Endothelial cell of umbilical vein (primary cell): ENCODE measurements at regions not wholly inside any gene's neighbourhood (a gene's known extent, or its start where the extent isn't known, plus 50 kb on each side); places are given as distances from the start of the nearest gene placed in this dataset.
A peak's percentile ranks its signal among the peaks of the same experiment; 100 is the strongest.

Experiments used
- BruUV-seq: library from RNA; stranded (reverse); fragments of 400-500 nt; replicated peaks from 2 replicates; lab custom pipeline; 2021; lab: Mats Ljungman, UMichigan
- CTCF ChIA-PET: fragments of 300-600, 350-600 bp; sonication (Branson Sonifier 250); formaldehyde crosslinking; loops from one replicate; lab custom pipeline; 2021; ENCODE audit warnings: antibody characterized with exemption, inconsistent platforms; lab: Charles Lee
- POLR2A ChIA-PET: fragments of 300-600, 350-600 bp; sonication (Branson Sonifier 250); formaldehyde crosslinking; loops from one replicate; lab custom pipeline; 2021; ENCODE audit warnings: antibody characterized with exemption, inconsistent platforms; lab: Charles Lee
- DNase-seq: peaks from one replicate; pipeline ENCODE4 v3.0.0-alpha.2; 2011; ENCODE audit warnings: low read depth, low spot score
- FAIRE-seq: peaks from 2 replicates; lab custom pipeline; 2011; peaks lifted over from hg19 to GRCh38; lab: Jason Lieb, UNC
- H2AFZ ChIP-seq: 2 replicates; pipeline ENCODE4 v1.6.0; 2012; ENCODE audit warnings: low read depth, low read length, control low read depth, inconsistent platforms
- H3K27ac ChIP-seq: 2 replicates; pipeline ENCODE4 v1.5.1; 2011; ENCODE audit warnings: low read depth, mild to moderate bottlenecking, control low read depth, low read length, moderate library complexity; ENCODE audit not compliant: insufficient read depth
- H3K27me3 ChIP-seq, 2 experiments: 2 replicates each; pipeline versions ENCODE4 v1.6.0 to v1.6.1; 2011; ENCODE audit warnings: low read length in 2 of 2, mixed read lengths in 1 of 2; ENCODE audit not compliant: control insufficient read depth in 2 of 2, insufficient read depth in 2 of 2
- H3K36me3 ChIP-seq, 2 experiments: 2 replicates in 1 of 2; 3 replicates in 1 of 2; pipeline ENCODE4 v1.5.1; 2011; ENCODE audit warnings: low read length in 2 of 2, mild to moderate bottlenecking in 1 of 2, moderate library complexity in 1 of 2; ENCODE audit not compliant: control insufficient read depth in 2 of 2, insufficient read depth in 2 of 2; ENCODE audit errors: extremely low read depth in 1 of 2
- H3K4me1 ChIP-seq: 3 replicates; pipeline ENCODE4 v1.5.1; 2011; ENCODE audit warnings: mild to moderate bottlenecking, low read length; ENCODE audit not compliant: control insufficient read depth, insufficient read depth; ENCODE audit errors: extremely low read depth
- H3K4me2 ChIP-seq: 2 replicates; pipeline ENCODE4 v1.6.1; 2011; ENCODE audit warnings: low read length, control low read depth, mixed read lengths; ENCODE audit not compliant: insufficient read depth
- H3K4me3 ChIP-seq, 3 experiments: fragments of 200-600 bp in 1 of 3; sonication (generic), shearing (Covaris generic) in 1 of 3; replicated peaks in 1 of 3; 2 replicates each; pipeline ENCODE4 v1.5.1; 2011 to 2016; ENCODE audit warnings: control low read depth in 3 of 3, low read length in 3 of 3, mild to moderate bottlenecking in 2 of 3, inconsistent platforms in 1 of 3, low read depth in 1 of 3, moderate library complexity in 1 of 3; ENCODE audit not compliant: insufficient read depth in 1 of 3
- H3K79me2 ChIP-seq: 2 replicates; pipeline ENCODE4 v1.6.0; 2012; ENCODE audit warnings: low read length, inconsistent platforms; ENCODE audit not compliant: control insufficient read depth, insufficient read depth
- H3K9ac ChIP-seq: replicated peaks from 2 replicates; pipeline ENCODE3; 2011; ENCODE audit warnings: low read length, control low read depth; ENCODE audit not compliant: insufficient read depth; ENCODE audit errors: extremely low read depth
- H3K9me1 ChIP-seq: replicated peaks from 3 replicates; pipeline ENCODE4 v1.6.0; 2011; ENCODE audit warnings: mild to moderate bottlenecking, low read length; ENCODE audit not compliant: control insufficient read depth, insufficient read depth; ENCODE audit errors: extremely low read depth
- H3K9me3 ChIP-seq: replicated peaks from 2 replicates; pipeline ENCODE4 v1.5.1; 2012; ENCODE audit warnings: low read length, inconsistent platforms; ENCODE audit not compliant: control insufficient read depth, insufficient read depth
- H4K20me1 ChIP-seq: replicated peaks from 2 replicates; pipeline ENCODE3; 2011; ENCODE audit warnings: mild to moderate bottlenecking, low read length; ENCODE audit not compliant: control insufficient read depth, insufficient read depth; ENCODE audit errors: extremely low read depth
- CTCF ChIP-seq, 2 donors: IDR thresholded peaks; 1 replicate in 1 of 2; 2 replicates in 1 of 2; pipeline ENCODE4 v1.5.1; 2011; ENCODE audit warnings: low read length in 2 of 2, mild to moderate bottlenecking in 2 of 2, moderate library complexity in 2 of 2, control low read depth in 1 of 2, inconsistent platforms in 1 of 2, low read depth in 1 of 2; ENCODE audit not compliant: insufficient read depth in 1 of 2; ENCODE audit errors: extremely low read depth in 1 of 2
- EZH2 ChIP-seq: IDR thresholded peaks from 2 replicates; pipeline ENCODE4 v1.6.1; 2012; ENCODE audit warnings: borderline replicate concordance, low read depth, mild to moderate bottlenecking, moderate library complexity, low read length, inconsistent platforms; ENCODE audit not compliant: severe bottlenecking
- JUN ChIP-seq: IDR thresholded peaks from 2 replicates; pipeline ENCODE4 v1.6.1; 2011; ENCODE audit warnings: borderline replicate concordance, low read depth; ENCODE audit not compliant: insufficient read length, insufficient read depth
- dilution Hi-C: fragments of 300-500 bp; cut with MboI; formaldehyde crosslinking; loops from one replicate; pipeline ENCODE4 v1.15.0; 2019; ENCODE audit warnings: low sequenced_read_pairs; ENCODE audit not compliant: extremely low pct_ligation_motif_present
- intact Hi-C: fragments of 100-400 bp; cut with micrococcal nuclease; formaldehyde crosslinking; loops from one replicate; pipeline ENCODE4 v1.10.0; 2022

GRCh38 chr2:160736148-160737028, 242.8 kb upstream of the RBMS1 start:
- Histone ChIP-seq H2AFZ (peak overlapping the region; percentile 50), H3K9me3 (no peaks in the 10 kb centered on the region), H3K27me3 (no peaks in the 10 kb centered on the region), H3K9ac (peak overlapping the region; percentile 14), H3K79me2 (no peaks in the 10 kb centered on the region), H3K4me3 (no peak overlapping the region), H3K27ac (peak overlapping the region; percentile 32), H3K36me3 (no peaks in the 10 kb centered on the region), H4K20me1 (no peaks in the 10 kb centered on the region), H3K4me1 (peaks cover 25% of the 10 kb centered on the region), H3K4me2 (peak overlapping the region; percentile 56), H3K9me1 (no peaks in the 10 kb centered on the region)
- FAIRE-seq = peak; percentile 86
- intact Hi-C loops (no loop called here), dilution Hi-C loops (no loop called here)
- no TSS peak for BruUV-seq
- TF ChIP-seq EZH2 = no peak
- peak; percentile 4 for TF ChIP-seq JUN
- CTCF ChIA-PET = interaction anchor here (0.6 to 1.7 kb wide), 8 partner anchors 9 to 626 kb away, joined by 3 to 6 read pairs (median 3); no protein-coding TSS in a partner anchor
- POLR2A ChIA-PET = no interaction called here
- DNase-seq = peak; percentile 64

- BruUV-seq = no TSS peak
- CTCF ChIA-PET = interaction anchor here (0.6 to 1.7 kb wide), 4 partner anchors 8 to 627 kb away, joined by 3 to 6 read pairs (median 3); no protein-coding TSS in a partner anchor
- H3K9me1 ChIP-seq = no peaks in the 10 kb centered on the region
- TF ChIP-seq EZH2 (no peak), CTCF (IDR thresholded peaks at IDR 0.05; ENCODE audit: extremely low read depth in 1 of 2, insufficient read depth in 1 of 2, low read depth in 1 of 2, low read length in 2 of 2) (no peak)
- H3K36me3 ChIP-seq = no peaks in the 10 kb centered on the region
- H3K27ac ChIP-seq = peak overlapping the region; percentile 32
- DNase-seq = peak; percentile 58
- H3K9ac ChIP-seq = peak overlapping the region; percentile 14
- H3K9me3 ChIP-seq = no peaks in the 10 kb centered on the region
- no peaks in the 10 kb centered on the region for H4K20me1 ChIP-seq
- H3K4me1 ChIP-seq = peaks cover 25% of the 10 kb centered on the region
- FAIRE-seq = peak; percentile 74
- H2AFZ ChIP-seq = peak overlapping the region; percentile 38
- dilution Hi-C loops (no loop called here), intact Hi-C loops (no loop called here)
- peak overlapping the region; percentile 56 for H3K4me2 ChIP-seq
- H3K4me3 ChIP-seq = no peak overlapping the region
- no peaks in the 10 kb centered on the region for H3K27me3 ChIP-seq
- POLR2A ChIA-PET = no interaction called here
- no peaks in the 10 kb centered on the region for H3K79me2 ChIP-seq
These were observed 243.6 kb upstream of the RBMS1 start for GRCh38 chr2:160737247-160737646.
